ENCODE measurements at regions not wholly inside any gene's neighbourhood (a gene's known extent, or its start where the extent isn't known, plus 50 kb on each side); places are given as distances from the start of the nearest gene placed in this dataset.

- TF ChIP-seq CTCF (IDR thresholded peaks at IDR 0.05): no peak
Measured at GRCh38 chr13:78020861-78021260, 102.2 kb upstream of the EDNRB start.

- TF ChIP-seq CTCF (IDR thresholded peaks at IDR 0.05): no peak
Measured at GRCh38 chr13:78015782-78016181, 97.2 kb upstream of the EDNRB start.

DNA sequence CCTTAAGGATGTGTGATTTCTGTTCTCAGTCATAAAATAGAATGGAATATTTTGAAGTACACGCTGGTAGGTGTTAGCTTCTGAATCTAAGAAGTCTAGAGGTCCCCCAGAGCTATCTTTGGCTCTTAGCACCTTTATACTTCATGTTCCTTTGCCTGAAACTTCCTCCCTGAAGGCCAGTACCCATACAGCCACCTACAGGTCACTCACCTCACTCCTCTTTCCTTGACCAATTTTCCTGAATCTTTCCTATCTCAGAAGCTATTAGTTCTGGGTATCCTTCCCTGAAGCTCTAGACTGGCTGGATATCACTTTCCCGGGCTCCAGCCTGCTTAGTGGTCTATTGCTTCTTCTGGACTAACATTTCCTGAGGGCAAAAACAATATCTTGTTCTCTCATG, 93.4 kb upstream of the EDNRB start:
- no peak for TF ChIP-seq CTCF (IDR thresholded peaks at IDR 0.05)

DNA sequence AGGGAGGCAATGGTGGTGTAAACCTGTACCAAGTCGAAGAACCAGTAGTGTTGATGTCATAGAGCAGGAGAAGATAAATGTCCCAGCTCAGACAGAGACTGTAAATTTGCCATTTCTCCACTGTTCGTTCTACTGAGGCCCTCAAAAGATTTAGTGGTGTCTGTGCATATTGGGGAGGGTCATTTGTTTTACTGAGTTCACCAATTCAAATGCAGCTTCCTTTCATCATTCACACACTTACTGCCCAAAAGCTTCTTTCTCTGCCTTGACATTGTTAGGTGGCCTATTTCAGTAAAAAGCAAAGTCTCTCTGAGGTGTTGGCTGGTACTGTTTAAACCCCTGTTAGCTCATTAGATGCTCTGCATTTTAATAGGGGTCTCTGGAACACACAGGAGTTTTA, 86.2 kb upstream of the EDNRB start:
- TF ChIP-seq CTCF (IDR thresholded peaks at IDR 0.05): no peak

DNA sequence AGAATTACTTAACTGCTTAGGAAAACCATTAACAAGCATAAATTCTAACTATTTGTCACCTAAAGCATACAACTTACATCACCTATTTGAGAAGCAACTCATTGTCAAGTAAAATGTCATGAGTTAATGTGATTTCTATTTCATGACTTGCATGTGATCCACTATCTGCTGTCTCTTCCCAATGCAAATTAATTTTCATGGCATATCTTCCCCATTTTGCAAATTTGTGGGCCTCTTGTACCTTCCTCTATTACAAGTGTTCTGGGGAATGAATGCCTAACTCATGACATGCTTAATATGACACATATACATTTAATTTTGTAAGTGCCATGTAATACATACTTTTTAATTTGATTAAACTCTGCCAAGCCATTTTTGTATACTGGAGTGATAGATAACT, 81.1 kb upstream of the EDNRB start:
- TF ChIP-seq CTCF (IDR thresholded peaks at IDR 0.05): no peak

DNA sequence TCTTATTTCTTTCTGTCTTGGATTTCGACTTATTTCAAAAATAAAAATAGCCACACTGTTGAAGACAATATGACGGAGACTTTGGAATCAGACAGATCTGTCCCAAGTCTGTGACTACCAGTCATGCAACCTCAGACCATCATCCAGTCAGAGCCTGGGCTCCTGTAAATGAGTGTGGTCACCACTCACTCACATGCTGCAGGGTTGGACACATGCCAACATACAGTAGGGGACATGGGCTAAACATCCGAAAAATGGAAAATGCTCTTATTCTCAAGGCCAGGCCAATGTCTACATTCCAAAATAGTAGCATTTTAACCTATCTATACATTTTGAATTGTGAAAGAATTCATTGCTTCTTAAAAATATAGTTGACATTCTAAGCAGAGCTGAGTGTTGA, 75.5 kb upstream of the EDNRB start:
- no peak for TF ChIP-seq CTCF (IDR thresholded peaks at IDR 0.05)

GRCh38 chr13:77991003-77991402, 72.4 kb upstream of the EDNRB start:
- no peak for TF ChIP-seq CTCF (IDR thresholded peaks at IDR 0.05)

GRCh38 chr13:77989281-77989680, 70.7 kb upstream of the EDNRB start:
- no peak for TF ChIP-seq CTCF (IDR thresholded peaks at IDR 0.05)

Measured in LNCAP (cell line).